NK-92 (cell line): ENCODE measurements at regions not wholly inside any gene's neighbourhood (a gene's known extent, or its start where the extent isn't known, plus 50 kb on each side); places are given as distances from the start of the nearest gene placed in this dataset.
"Not testable (repeated sequence)": the region's sequence is repeated elsewhere in the genome, so short reads cannot be mapped to it uniquely, and the experiment has no call there.

Experiments used
- DNase-seq: peaks from one replicate; lab custom pipeline; 2025; ENCODE audit not compliant: unreplicated experiment; lab: John Stamatoyannopoulos, UW

DNA sequence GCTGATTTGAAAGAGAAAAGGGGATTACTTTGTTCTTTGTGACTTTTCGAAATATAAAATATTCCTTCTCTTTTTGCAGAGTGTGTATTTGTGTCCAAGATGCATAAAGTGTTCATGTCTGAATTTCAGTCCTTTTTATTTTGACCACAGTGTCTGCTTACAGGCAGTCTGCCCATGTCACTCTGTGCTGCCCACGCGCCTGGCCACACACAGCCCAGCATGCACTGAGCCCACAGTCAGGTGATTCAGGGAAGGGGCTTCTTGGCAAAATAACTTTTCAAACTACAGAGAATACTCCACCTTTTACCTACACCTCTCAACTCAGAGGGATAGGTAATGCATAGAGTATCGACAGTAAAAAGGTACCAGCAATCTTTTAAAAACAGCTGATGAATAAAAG lies 142.5 kb upstream of the TRPC4 start:
- DNase-seq, result no peak

DNA sequence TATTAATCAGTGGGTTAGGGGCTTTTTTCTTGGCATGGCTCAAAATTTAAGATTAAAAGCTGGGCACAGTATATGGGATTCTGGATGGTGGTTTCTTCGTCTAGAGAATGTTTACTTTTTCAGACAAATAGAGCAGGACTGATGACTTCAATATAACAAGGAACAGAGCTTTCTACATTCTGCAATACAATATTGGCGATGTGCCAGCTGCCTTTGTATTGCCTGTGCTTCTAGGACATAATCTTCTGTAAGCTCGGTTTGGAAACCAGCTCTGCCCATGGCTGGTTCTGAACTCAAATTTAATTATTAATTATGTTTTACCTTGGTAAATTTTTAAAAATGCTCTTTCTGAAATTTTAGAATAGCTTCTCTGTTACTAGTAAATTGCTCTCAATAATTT lies 139.1 kb upstream of the TRPC4 start:
- DNase-seq, result no peak

GRCh38 chr13:38002606-38003005 lies 133.0 kb upstream of the TRPC4 start:
- no peak for DNase-seq

- no peak for DNase-seq
Measured at GRCh38 chr13:37997641-37998040, 128.1 kb upstream of the TRPC4 start.

DNA sequence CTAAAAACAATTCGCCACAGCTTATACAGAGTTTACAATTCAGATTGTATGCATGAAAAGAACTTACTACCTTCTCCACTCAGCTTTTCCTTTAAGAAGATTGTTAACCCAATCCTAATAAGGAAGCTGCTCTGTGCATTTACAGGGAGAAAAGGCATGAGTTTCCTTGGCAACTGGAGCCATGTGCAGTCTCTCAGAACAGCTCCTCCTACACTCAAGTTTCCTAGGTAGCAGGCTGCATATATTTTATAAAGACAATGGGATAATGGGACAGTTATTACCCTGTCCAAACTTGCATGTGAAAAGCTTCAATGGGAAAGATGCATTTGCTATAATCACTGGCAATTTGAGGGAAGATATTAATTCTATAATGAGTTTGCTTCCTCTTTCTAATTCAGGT lies 125.5 kb upstream of the TRPC4 start:
- DNase-seq, result no peak

GRCh38 chr13:37986811-37987210 lies 117.2 kb upstream of the TRPC4 start:
- DNase-seq, result no peak

- peak; percentile 1 for DNase-seq
Measured at GRCh38 chr13:37985281-37985680, 115.7 kb upstream of the TRPC4 start.

- no peak for DNase-seq
Measured at GRCh38 chr13:37984357-37984756, 114.8 kb upstream of the TRPC4 start.

DNA sequence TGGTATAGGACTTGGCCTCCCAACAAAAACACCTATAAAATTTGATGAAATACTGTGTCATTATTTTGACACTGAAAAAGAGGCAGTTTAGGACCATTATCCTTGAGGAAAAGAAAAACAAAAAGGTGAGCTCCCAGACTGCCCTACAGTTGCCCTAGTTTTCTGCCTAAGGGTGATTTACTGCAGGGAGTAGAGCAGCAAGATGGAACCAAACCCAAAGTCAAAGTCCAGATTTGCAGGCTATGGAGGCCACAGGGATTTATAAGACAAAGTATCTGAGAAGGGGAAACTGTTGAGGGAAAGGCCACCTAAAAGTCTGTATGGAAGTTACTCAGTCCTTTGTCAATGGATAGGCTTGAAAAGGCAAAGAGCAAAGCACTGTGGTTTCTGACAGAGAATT lies 112.4 kb upstream of the TRPC4 start:
- DNase-seq, result no peak

DNA sequence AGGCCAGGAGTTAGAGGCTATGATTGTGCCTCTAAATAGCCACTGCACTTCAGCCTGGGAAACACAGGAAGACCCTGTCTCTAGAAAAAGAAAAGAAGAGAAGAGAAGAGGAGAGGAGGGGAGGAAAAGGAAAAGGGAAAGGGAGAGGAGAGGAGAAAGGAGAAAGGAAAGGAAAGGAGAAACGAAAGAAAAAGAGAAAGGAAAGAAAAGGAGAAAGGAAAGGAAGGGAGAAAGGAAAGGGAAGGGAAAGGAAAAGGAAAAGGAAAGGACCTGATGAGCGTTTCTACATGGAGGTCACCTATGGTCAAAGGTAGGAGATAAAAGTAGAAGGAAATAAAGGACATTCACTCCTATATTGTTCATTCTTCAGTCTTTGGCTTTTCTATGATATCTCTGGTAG lies 109.1 kb upstream of the TRPC4 start:
- DNase-seq, result no peak

DNA sequence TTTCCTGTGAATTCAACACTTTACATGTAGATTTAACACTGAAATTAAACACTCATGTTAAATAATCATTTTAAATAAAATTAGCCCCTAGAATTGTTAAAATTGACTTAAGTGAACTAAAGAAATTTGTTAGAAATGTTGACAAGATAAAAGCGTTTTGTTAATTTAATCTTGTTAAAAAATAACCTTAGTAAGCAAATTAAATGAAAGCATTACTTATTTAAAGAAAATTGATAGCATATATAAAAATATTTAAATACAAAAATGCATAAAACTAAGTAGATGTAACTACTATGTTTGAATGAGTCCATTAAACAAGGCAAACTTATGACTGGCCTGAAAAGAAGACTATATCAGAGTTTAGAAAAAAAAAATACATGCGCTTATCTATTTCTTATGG lies 99.0 kb upstream of the TRPC4 start:
- DNase-seq, result no peak

DNA sequence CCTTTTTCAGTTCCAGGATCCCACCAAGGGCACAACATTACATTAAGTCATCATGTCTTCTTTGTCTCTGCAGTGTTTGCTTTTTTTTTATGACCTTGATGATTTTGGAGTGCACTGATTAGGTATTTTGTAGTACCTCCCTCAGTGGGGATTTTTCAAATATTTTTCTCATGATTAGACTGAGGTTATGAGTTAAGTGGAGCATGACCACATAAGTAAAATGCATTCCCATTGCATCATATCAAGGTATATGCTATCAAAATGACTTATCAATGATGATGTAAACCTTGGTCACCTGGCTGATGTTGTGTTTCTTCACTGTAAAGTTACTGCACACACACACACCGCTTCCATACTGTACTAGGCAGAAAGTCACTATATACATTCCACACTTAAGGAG lies 96.7 kb upstream of the TRPC4 start:
- no peak for DNase-seq

DNA sequence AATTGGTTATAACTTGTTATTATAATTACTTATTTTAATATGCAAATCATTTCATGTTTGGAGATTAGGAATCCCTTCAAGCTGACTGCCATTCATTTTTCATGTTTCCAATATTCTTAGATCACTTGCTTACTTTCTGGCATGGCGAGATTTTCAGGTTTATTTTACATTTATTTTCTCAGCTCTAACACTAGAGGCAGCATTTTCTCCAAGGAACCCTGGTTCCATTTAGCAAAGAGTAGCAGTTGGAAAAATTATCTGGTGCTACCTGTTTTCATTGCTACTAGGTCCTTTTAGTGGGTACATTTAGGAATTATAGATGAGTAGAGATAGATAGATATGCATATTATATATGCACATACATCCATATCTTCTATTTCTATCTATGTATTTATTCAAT lies 90.9 kb upstream of the TRPC4 start:
- DNase-seq, result no peak

DNA sequence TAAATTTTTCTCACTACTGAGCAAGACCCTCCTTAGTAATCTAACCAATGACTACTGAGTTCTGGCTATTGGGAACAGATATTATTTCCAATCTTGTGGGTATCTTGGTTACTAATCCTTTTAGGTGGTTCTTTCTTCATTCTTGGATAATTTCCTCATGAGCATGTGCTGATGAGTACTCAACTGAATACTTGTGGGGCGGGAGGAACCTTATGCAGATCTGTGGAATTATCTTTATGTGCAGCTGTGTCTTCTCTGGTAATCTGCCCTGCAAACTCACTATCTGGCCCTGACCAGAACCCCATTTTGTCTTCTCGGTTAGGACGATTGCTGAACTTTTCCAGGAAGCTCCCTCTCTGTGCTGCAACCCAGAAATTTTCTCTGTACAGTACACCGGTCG lies 89.7 kb upstream of the TRPC4 start:
- no peak for DNase-seq

DNA sequence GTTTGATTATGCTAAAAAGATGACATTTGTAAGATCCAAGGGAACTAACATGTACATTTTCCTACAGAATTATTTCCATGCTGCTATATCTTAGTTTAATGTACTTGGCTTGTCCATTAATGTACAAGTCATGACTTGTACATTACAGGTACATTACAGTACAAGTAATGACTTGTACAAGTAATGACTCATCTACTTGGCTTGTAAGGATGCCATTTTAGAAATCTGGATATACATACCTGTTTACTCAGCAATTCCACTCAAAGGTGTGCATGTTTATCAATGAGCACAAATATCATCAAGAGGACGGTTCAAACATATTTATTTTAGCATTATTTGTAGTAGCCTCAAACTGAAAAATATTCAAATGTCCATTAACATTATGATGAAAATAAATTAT lies 87.0 kb upstream of the TRPC4 start:
- DNase-seq, result no peak

GRCh38 chr13:37954597-37954996 lies 85.0 kb upstream of the TRPC4 start:
- DNase-seq, result not testable (repeated sequence)

DNA sequence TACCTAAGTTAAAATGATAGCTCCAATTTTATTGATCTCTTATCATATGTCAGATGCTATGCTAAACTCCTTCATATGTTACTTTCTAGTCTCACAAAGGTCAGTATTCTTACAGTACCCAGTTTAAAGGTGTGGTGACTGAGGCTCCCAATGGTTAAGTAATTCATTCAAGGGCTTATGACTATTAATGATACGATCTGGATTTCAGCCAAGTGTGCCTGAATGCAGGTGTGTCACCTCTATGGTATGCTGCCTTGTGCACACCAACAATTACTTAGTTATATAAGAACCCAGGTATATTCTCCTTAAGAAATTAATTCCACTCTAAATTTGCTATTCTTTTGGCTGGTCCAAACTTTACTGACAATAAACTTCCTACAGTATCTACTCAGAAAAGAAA lies 84.6 kb upstream of the TRPC4 start:
- DNase-seq, result no peak

DNA sequence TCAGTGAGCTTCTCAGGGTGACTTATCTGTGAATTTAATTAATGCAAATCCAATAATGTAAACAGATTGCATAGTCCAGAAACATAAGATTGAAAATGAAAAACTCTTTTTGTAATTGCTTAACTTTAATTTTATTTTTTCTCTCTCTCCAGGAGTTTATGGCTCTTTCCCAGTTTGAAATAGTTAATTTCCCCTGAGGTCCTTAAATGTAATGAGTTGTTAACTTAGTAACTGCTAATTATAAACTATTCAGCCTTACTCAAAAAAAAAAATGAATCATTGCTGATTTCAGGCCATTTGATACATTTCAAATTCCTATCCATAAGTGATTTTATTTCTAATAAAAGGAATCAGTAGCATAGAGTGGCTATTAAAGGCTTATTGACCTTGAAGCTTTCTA lies 84.1 kb upstream of the TRPC4 start:
- no peak for DNase-seq

DNA sequence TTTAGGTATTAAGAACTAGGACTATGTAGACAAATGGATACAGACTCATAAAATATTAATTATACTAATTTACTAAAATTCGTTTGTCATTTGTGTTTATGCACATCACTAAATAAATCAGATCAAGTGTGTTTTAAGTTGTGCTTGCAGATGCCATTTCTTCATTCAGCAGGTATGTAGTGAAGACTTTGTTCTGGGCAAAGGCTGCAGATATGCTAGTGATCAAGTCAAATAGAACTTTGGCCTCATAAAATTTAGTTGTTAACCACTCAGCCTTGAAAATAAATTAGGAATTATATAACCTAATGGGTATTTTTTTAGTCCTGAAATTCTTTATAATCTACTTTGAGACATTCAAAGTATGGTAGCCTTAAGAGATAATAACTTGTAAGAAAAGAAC lies 80.4 kb upstream of the TRPC4 start:
- no peak for DNase-seq

DNA sequence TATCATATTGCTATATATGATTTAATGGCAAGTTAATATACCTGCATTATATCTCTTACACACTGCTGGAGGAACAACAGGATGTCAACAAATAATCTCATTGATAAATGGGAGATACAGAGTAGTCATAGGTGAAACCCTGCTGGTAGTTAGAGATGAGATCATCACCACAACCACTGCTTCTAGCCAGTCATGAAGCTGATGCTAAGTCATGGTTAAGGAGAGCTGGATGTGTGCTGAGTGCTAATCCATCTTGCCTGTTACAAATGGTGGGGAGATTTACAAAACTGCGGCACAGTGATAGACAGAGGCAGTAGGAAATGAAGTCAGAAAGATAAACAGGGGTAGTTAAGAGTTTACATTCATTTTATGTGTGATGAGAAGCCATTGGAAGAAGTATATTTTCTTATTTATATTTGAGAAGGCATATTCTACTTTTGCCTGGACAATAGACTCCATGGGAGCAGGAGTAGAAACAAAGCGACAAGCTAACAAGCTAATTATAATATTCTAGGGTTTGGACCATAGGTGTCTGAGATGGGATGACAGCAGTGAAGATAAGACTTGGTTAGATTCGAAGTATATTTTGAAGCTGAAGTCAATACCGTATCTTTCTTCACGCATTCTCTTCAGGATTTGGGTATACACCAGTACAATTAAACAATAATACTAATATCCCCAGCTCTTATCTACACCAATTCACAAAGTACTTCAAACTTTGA lies 78.0 kb upstream of the TRPC4 start:
- no peak for DNase-seq

- no peak for DNase-seq
Measured at GRCh38 chr13:37945651-37946575, 76.3 kb upstream of the TRPC4 start.

GRCh38 chr13:37944869-37945442 lies 75.4 kb upstream of the TRPC4 start:
- no peak for DNase-seq
